GM21825 (cell line): ENCODE measurements at regions not wholly inside any gene's neighbourhood (a gene's known extent, or its start where the extent isn't known, plus 50 kb on each side); places are given as distances from the start of the nearest gene placed in this dataset.
"Not testable (repeated sequence)": the region's sequence is repeated elsewhere in the genome, so short reads cannot be mapped to it uniquely, and the experiment has no call there.

ENCODE experiments used
- ATAC-seq: cut with Tn5 transposase; IDR thresholded peaks from one replicate; pipeline ENCODE4 v1.9.1; 2021; ENCODE audit warnings: mild to moderate bottlenecking, moderate library complexity; ENCODE audit not compliant: unreplicated experiment

GRCh38 chr2:210955591-210955990 is 399.2 kb downstream of the CPS1 start:
- ATAC-seq: no peak

GRCh38 chr2:210956101-210956500 is 399.7 kb downstream of the CPS1 start:
- no peak for ATAC-seq

- ATAC-seq: no peak
These were observed 404.9 kb downstream of the CPS1 start for GRCh38 chr2:210961249-210961648.

GRCh38 chr2:210963386-210963785 is 407.0 kb downstream of the CPS1 start:
- no peak for ATAC-seq

- ATAC-seq: no peak
These were observed 407.9 kb downstream of the CPS1 start for GRCh38 chr2:210964141-210964764.

- ATAC-seq: no peak
These were observed 409.1 kb downstream of the CPS1 start for GRCh38 chr2:210965472-210965871.

- no peak for ATAC-seq
These were observed 409.9 kb downstream of the CPS1 start for GRCh38 chr2:210966330-210966729.

GRCh38 chr2:210971431-210971830 is 415.0 kb downstream of the CPS1 start:
- ATAC-seq: no peak

GRCh38 chr2:210986806-210987205 is 430.4 kb downstream of the CPS1 start:
- not testable (repeated sequence) for ATAC-seq

GRCh38 chr2:210991107-210991506 is 434.7 kb downstream of the CPS1 start:
- no peak for ATAC-seq

- no peak for ATAC-seq
These were observed 437.7 kb downstream of the CPS1 start for GRCh38 chr2:210994104-210994503.

GRCh38 chr2:210997373-210997772 is 441.0 kb downstream of the CPS1 start:
- ATAC-seq: no peak

GRCh38 chr2:210998334-210998733 is 441.9 kb downstream of the CPS1 start:
- ATAC-seq: no peak

GRCh38 chr2:211014376-211014775 is 458.0 kb downstream of the CPS1 start:
- no peak for ATAC-seq

GRCh38 chr2:211014906-211015305 is 458.5 kb downstream of the CPS1 start:
- ATAC-seq: no peak

GRCh38 chr2:211025089-211025488 is 468.7 kb downstream of the CPS1 start:
- ATAC-seq: not testable (repeated sequence)

- ATAC-seq: no peak
These were observed 469.7 kb downstream of the CPS1 start for GRCh38 chr2:211026109-211026508.

GRCh38 chr2:211027976-211028375 is 471.6 kb downstream of the CPS1 start:
- ATAC-seq: no peak

GRCh38 chr2:211033765-211034164 is 477.4 kb downstream of the CPS1 start:
- ATAC-seq: no peak

GRCh38 chr2:211035548-211036185 is 479.3 kb downstream of the CPS1 start:
- no peak for ATAC-seq

- no peak for ATAC-seq
These were observed 488.6 kb downstream of the CPS1 start for GRCh38 chr2:211045025-211045424.

GRCh38 chr2:211049321-211050018 is 493.1 kb downstream of the CPS1 start:
- no peak for ATAC-seq
